GM12878 (cell line): ENCODE measurements at regions not wholly inside any gene's neighbourhood (a gene's known extent, or its start where the extent isn't known, plus 50 kb on each side); places are given as distances from the start of the nearest gene placed in this dataset.

Experiments used
- HDAC6 ChIP-seq: fragments of 200-600 bp; sonication (generic); IDR thresholded peaks from one replicate; pipeline ENCODE4 v1.8.0; 2017; ENCODE audit warnings: antibody characterized with exemption; ENCODE audit not compliant: unreplicated experiment
- TAF1 ChIP-seq: IDR thresholded peaks from 2 replicates; pipeline ENCODE4 v1.6.1; 2011; ENCODE audit warnings: mild to moderate bottlenecking, low read depth, low read length, borderline replicate concordance
- TF ChIP-seq, protein P1 (sequence below): fragments of 450-650 bp; formaldehyde crosslinking; IDR thresholded peaks from 2 replicates; pipeline ENCODE4 v1.4.0; 2022; ENCODE audit warnings: mild to moderate bottlenecking, moderate library complexity
- TF ChIP-seq, protein P2 (sequence below), 3 experiments: IDR thresholded peaks in 2 of 3; conservative IDR thresholded peaks in 1 of 3; 2 replicates each; pipeline ENCODE4 v1.5.1; 2011; ENCODE audit warnings: low read depth in 3 of 3, low read length in 3 of 3, mild to moderate bottlenecking in 3 of 3, control low read depth in 2 of 3, moderate library complexity in 2 of 3, inconsistent platforms in 1 of 3, mixed read lengths in 1 of 3; ENCODE audit not compliant: control insufficient read depth in 2 of 3, insufficient read depth in 1 of 3; ENCODE audit errors: extremely low read depth in 1 of 3

DNA sequence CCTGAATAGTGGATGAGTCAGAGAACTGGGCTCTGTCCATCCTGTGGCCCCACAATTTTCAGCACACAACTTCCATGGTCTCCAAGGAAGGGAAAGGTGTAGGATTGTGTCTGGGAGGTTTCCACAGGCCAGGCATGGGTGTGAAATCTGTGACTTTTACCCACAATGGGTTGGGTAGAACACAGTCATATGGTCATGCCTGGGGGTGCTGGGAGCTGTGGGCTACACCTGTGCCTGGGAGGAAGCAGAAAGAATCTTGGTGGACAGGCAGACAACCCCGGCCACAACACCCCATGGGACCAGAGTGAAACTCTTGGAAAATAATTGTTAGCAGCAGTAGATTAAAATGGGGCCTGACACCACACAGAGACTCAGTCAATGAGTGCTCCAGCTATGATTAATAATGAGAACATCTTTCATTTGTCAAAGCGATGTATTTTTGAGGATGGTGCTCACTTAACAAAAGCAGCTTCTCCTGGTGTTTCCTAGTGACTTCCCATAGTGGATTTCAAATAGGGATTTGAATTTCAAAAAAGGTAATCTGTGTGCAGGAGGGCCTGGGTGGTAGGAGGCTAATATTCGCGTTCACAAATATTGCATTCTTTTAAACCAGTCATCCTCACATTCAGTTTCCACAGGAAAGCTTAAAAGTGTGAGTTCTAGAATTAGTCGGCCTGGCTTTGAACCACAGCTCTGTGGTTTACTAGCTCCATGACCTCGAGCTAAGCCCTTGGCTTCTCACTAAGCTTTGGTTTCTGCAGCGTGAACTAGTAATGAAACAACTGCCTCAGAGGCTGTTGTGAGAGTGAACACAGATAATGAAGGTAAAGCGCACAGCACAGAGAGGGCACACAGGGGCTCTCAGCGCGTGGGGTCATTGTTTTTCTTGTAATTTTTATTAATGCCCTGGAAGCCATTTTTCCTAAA, 89.3 kb upstream of the UQCRFS1 start:
- TF ChIP-seq, protein P1, sequence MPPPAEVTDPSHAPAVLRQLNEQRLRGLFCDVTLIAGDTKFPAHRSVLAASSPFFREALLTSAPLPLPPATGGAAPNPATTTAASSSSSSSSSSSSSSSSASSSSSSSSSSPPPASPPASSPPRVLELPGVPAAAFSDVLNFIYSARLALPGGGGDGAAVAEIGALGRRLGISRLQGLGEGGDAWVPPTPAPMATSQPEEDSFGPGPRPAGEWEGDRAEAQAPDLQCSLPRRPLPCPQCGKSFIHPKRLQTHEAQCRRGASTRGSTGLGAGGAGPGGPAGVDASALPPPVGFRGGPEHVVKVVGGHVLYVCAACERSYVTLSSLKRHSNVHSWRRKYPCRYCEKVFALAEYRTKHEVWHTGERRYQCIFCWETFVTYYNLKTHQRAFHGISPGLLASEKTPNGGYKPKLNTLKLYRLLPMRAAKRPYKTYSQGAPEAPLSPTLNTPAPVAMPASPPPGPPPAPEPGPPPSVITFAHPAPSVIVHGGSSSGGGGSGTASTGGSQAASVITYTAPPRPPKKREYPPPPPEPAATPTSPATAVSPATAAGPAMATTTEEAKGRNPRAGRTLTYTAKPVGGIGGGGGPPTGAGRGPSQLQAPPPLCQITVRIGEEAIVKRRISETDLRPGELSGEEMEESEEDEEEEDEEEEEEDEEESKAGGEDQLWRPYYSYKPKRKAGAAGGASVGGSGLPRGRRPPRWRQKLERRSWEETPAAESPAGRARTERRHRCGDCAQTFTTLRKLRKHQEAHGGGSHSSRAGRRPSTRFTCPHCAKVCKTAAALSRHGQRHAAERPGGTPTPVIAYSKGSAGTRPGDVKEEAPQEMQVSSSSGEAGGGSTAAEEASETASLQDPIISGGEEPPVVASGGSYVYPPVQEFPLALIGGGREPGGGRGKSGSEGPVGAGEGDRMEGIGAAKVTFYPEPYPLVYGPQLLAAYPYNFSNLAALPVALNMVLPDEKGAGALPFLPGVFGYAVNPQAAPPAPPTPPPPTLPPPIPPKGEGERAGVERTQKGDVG (CRISPR knock-in tag), result no peak
- TF ChIP-seq TAF1 (no peak), HDAC6 (no peak)
- TF ChIP-seq, protein P2, sequence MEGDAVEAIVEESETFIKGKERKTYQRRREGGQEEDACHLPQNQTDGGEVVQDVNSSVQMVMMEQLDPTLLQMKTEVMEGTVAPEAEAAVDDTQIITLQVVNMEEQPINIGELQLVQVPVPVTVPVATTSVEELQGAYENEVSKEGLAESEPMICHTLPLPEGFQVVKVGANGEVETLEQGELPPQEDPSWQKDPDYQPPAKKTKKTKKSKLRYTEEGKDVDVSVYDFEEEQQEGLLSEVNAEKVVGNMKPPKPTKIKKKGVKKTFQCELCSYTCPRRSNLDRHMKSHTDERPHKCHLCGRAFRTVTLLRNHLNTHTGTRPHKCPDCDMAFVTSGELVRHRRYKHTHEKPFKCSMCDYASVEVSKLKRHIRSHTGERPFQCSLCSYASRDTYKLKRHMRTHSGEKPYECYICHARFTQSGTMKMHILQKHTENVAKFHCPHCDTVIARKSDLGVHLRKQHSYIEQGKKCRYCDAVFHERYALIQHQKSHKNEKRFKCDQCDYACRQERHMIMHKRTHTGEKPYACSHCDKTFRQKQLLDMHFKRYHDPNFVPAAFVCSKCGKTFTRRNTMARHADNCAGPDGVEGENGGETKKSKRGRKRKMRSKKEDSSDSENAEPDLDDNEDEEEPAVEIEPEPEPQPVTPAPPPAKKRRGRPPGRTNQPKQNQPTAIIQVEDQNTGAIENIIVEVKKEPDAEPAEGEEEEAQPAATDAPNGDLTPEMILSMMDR (IDR thresholded peaks at IDR 0.05 in 2 of 3, conservative IDR thresholded peaks at IDR 0.05 in 1 of 3; ENCODE audit: control insufficient read depth in 2 of 3, extremely low read depth in 1 of 3, insufficient read depth in 1 of 3, low read depth in 3 of 3, low read length in 3 of 3), result no peak
